ENCODE measurements at regions not wholly inside any gene's neighbourhood (a gene's known extent, or its start where the extent isn't known, plus 50 kb on each side); places are given as distances from the start of the nearest gene placed in this dataset.

GRCh38 chr5:54927097-54927746 lies 58.2 kb downstream of the ESM1 start:
- Histone ChIP-seq H3K36me3 (no peaks in the 10 kb centered on the region), H3K27me3 (no peaks in the 10 kb centered on the region), H3K4me3 (no peak overlapping the region), H3K4me1 (no peaks in the 10 kb centered on the region), H3K27ac (replicated peaks in 1 of 4) (no peak overlapping the region), H3K9me3 (peaks cover 0 to 19% (median 9%) of the 10 kb centered on the region in 4 donors)
- 60% methylated on average over 4 of the region's 4 CpGs for WGBS
- TF ChIP-seq POLR2A (IDR thresholded peaks at IDR 0.05; ENCODE audit: low read depth) (no peak), POLR2AphosphoS5 (IDR thresholded peaks at IDR 0.05) (no peak), EP300 (IDR thresholded peaks at IDR 0.05) (no peak)
- TF ChIP-seq, protein P1, sequence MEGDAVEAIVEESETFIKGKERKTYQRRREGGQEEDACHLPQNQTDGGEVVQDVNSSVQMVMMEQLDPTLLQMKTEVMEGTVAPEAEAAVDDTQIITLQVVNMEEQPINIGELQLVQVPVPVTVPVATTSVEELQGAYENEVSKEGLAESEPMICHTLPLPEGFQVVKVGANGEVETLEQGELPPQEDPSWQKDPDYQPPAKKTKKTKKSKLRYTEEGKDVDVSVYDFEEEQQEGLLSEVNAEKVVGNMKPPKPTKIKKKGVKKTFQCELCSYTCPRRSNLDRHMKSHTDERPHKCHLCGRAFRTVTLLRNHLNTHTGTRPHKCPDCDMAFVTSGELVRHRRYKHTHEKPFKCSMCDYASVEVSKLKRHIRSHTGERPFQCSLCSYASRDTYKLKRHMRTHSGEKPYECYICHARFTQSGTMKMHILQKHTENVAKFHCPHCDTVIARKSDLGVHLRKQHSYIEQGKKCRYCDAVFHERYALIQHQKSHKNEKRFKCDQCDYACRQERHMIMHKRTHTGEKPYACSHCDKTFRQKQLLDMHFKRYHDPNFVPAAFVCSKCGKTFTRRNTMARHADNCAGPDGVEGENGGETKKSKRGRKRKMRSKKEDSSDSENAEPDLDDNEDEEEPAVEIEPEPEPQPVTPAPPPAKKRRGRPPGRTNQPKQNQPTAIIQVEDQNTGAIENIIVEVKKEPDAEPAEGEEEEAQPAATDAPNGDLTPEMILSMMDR (IDR thresholded peaks at IDR 0.05), result no peak
- intact Hi-C loops (cut with DNase I), result no loop called here
- no peak for DNase-seq (ENCODE audit: extremely low spot score)

DNA sequence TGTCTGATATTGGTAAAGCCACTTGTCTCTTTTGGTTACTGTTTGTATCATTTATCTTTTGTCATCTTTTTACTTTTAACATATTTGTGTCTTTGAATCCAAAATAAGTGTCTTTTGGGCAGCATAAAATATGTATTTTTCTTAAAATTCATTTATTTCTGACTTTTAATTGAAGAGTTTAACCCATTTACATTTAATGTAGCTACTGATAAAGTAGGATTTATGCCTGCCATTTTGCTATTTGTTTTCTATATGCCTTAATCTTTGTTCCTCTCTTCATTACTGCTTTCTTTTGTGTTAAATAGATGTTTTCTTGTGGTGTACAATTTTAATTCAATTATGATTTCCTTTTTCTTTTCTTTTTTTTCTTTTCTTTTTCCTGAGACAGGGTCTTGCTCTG lies 60.9 kb downstream of the ESM1 start:
- TF ChIP-seq, protein P1 (IDR thresholded peaks at IDR 0.05), result no peak
- no peak for TF ChIP-seq EP300 (IDR thresholded peaks at IDR 0.05)
- TF ChIP-seq POLR2AphosphoS5 (IDR thresholded peaks at IDR 0.05), result no peak
- TF ChIP-seq POLR2A (IDR thresholded peaks at IDR 0.05; ENCODE audit: low read depth), result no peak
- no peak for DNase-seq (ENCODE audit: extremely low spot score)
- no peaks in the 10 kb centered on the region for H3K36me3 ChIP-seq
- intact Hi-C loops (cut with DNase I), result no loop called here
- H3K27me3 ChIP-seq, result no peaks in the 10 kb centered on the region
- no peak overlapping the region for H3K27ac ChIP-seq (replicated peaks in 1 of 4)
- H3K9me3 ChIP-seq, result peaks cover 0 to 19% (median 9%) of the 10 kb centered on the region in 4 donors
- H3K4me1 ChIP-seq, result no peaks in the 10 kb centered on the region
- no peak overlapping the region for H3K4me3 ChIP-seq

- no peaks in the 10 kb centered on the region for H3K4me1 ChIP-seq
- no peak overlapping the region for H3K4me3 ChIP-seq
- no peaks in the 10 kb centered on the region for H3K36me3 ChIP-seq
- DNase-seq (ENCODE audit: extremely low spot score), result no peak
- intact Hi-C loops (cut with DNase I), result no loop called here
- TF ChIP-seq EP300 (IDR thresholded peaks at IDR 0.05) (no peak), POLR2AphosphoS5 (IDR thresholded peaks at IDR 0.05) (no peak), POLR2A (IDR thresholded peaks at IDR 0.05; ENCODE audit: low read depth) (no peak)
- TF ChIP-seq, protein P1 (IDR thresholded peaks at IDR 0.05), result no peak
- H3K27me3 ChIP-seq, result peaks cover 0 to 7% (median 0%) of the 10 kb centered on the region in 4 donors
- no peaks in the 10 kb centered on the region for H3K9me3 ChIP-seq
- no peak overlapping the region for H3K27ac ChIP-seq (replicated peaks in 1 of 4)
Measured at GRCh38 chr5:54917323-54917722, 68.1 kb downstream of the ESM1 start.

DNA sequence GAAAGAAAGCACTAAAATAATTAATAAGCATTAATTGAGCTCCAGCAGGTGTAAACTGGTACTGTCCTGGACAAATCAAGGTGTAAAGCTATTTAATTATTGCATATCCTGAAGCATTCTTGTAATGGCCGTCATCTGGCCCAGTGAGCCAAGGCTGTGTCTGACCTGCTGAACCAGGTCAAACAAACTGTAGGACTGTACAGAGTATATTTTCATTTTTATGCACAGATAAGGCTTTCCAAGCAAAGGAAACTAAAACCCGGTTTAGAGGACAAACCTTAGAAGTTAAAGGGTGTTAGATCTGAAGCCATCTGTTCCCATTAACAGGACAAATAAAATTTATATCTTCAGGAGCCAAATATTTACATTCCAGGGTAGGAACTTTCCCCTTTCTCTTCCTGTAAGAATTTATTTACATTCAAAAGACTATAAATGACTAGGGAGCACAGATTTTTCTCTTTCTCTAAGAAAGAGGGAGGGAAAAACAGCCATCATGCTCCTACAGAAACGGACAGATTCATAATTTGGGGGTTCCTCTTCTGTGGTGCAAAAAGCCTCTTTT lies 69.8 kb downstream of the ESM1 start:
- Histone ChIP-seq H3K9me3 (no peaks in the 10 kb centered on the region), H3K36me3 (no peaks in the 10 kb centered on the region), H3K27ac (replicated peaks in 1 of 4) (no peak overlapping the region), H3K4me3 (no peak overlapping the region), H3K27me3 (peaks cover 0 to 11% (median 0%) of the 10 kb centered on the region in 4 donors), H3K4me1 (no peaks in the 10 kb centered on the region)
- TF ChIP-seq POLR2A (IDR thresholded peaks at IDR 0.05; ENCODE audit: low read depth) (no peak), EP300 (IDR thresholded peaks at IDR 0.05) (no peak), POLR2AphosphoS5 (IDR thresholded peaks at IDR 0.05) (no peak)
- TF ChIP-seq, protein P1 (IDR thresholded peaks at IDR 0.05), result no peak
- 35% methylated on average over 3 of the region's 3 CpGs for WGBS
- DNase-seq (ENCODE audit: extremely low spot score), result no peak
- intact Hi-C loops (cut with DNase I), result no loop called here

All from esophagus muscularis mucosa (tissue), 4 donors.